CD14-positive monocyte (primary cell): ENCODE measurements at regions not wholly inside any gene's neighbourhood (a gene's known extent, or its start where the extent isn't known, plus 50 kb on each side); places are given as distances from the start of the nearest gene placed in this dataset.
"Not testable (repeated sequence)": the region's sequence is repeated elsewhere in the genome, so short reads cannot be mapped to it uniquely, and the experiment has no call there.

ENCODE experiments used
- DNase-seq, 3 donors: peaks; one replicate each; pipeline ENCODE4 v3.0.0-alpha.2; 2011 to 2022
- H2AFZ ChIP-seq: 2 replicates; pipeline ENCODE4 v1.6.0; 2012; ENCODE audit warnings: mild to moderate bottlenecking, low read depth, low read length, inconsistent platforms; ENCODE audit not compliant: insufficient read depth, poor library complexity, severe bottlenecking
- H3K27ac ChIP-seq, 2 donors: 1 replicate in 1 of 2; 2 replicates in 1 of 2; pipeline ENCODE4 v1.5.1; 2012 to 2013; ENCODE audit warnings: low read length in 2 of 2, control low read depth in 1 of 2, inconsistent platforms in 1 of 2, low read depth in 1 of 2, mild to moderate bottlenecking in 1 of 2
- H3K27me3 ChIP-seq, 2 donors: one replicate each; pipeline versions ENCODE4 v1.6.0 to v1.6.1; 2011 to 2013; ENCODE audit warnings: low read length in 2 of 2; ENCODE audit not compliant: control insufficient read depth in 2 of 2, insufficient read depth in 2 of 2
- H3K36me3 ChIP-seq, 2 donors: replicated peaks in 1 of 2; 1 replicate in 1 of 2; 2 replicates in 1 of 2; pipeline versions ENCODE4 v1.5.1 to v1.6.1; 2012 to 2013; ENCODE audit warnings: low read length in 2 of 2, control low read depth in 1 of 2, inconsistent platforms in 1 of 2, mild to moderate bottlenecking in 1 of 2; ENCODE audit not compliant: insufficient read depth in 2 of 2, control insufficient read depth in 1 of 2
- H3K4me1 ChIP-seq, 2 donors: 1 replicate in 1 of 2; 2 replicates in 1 of 2; pipeline versions ENCODE4 v1.5.1 to v1.6.1; 2012 to 2013; ENCODE audit warnings: low read length in 2 of 2, control low read depth in 1 of 2, inconsistent platforms in 1 of 2, mild to moderate bottlenecking in 1 of 2, moderate library complexity in 1 of 2; ENCODE audit not compliant: insufficient read depth in 2 of 2, control insufficient read depth in 1 of 2
- H3K4me2 ChIP-seq: replicated peaks from 2 replicates; pipeline ENCODE3; 2012; ENCODE audit warnings: low read length, moderate library complexity, mild to moderate bottlenecking; ENCODE audit not compliant: poor library complexity, severe bottlenecking; ENCODE audit errors: extremely low read depth
- H3K4me3 ChIP-seq, 3 experiments: fragments of 200-600 bp in 1 of 3; sonication (generic) in 1 of 3; replicated peaks in 1 of 3; 1 replicate in 2 of 3; 2 replicates in 1 of 3; pipeline ENCODE4 v1.5.1; 2011 to 2013; ENCODE audit warnings: low read length in 3 of 3, mild to moderate bottlenecking in 3 of 3, control low read depth in 2 of 3, low read depth in 2 of 3, inconsistent platforms in 1 of 3, moderate library complexity in 1 of 3
- H3K79me2 ChIP-seq: 2 replicates; pipeline ENCODE4 v1.6.0; 2012; ENCODE audit warnings: mild to moderate bottlenecking, control low read depth, inconsistent platforms, low read length, moderate library complexity; ENCODE audit not compliant: insufficient read depth
- H3K9ac ChIP-seq: 2 replicates; pipeline ENCODE4 v1.6.0; 2017; ENCODE audit warnings: low read length, mild to moderate bottlenecking; ENCODE audit not compliant: insufficient read depth, poor library complexity, severe bottlenecking
- H3K9me3 ChIP-seq, 2 donors: replicated peaks in 1 of 2; 1 replicate in 1 of 2; 2 replicates in 1 of 2; pipeline versions ENCODE4 v1.5.1 to v1.6.1; 2012 to 2013; ENCODE audit warnings: low read length in 2 of 2, control low read depth in 1 of 2; ENCODE audit not compliant: control insufficient read depth in 1 of 2, insufficient read depth in 1 of 2
- H4K20me1 ChIP-seq: 2 replicates; pipeline ENCODE4 v1.6.0; 2012; ENCODE audit warnings: mild to moderate bottlenecking, low read length, control low read depth, moderate library complexity; ENCODE audit not compliant: insufficient read depth
- H3K27ac Mint-ChIP-seq, 7 donors: one replicate each; pipeline ENCODE4 v1.8.0; 2020; ENCODE audit warnings: mild to moderate bottlenecking in 7 of 7, mixed read lengths in 7 of 7, moderate library complexity in 6 of 7, inconsistent platforms in 2 of 7
- H3K27me3 Mint-ChIP-seq, 3 donors: one replicate each; pipeline ENCODE4 v1.8.0; 2021 to 2022; ENCODE audit warnings: low read depth in 3 of 3, mild to moderate bottlenecking in 3 of 3, mixed read lengths in 3 of 3, moderate library complexity in 3 of 3, inconsistent platforms in 1 of 3
- H3K36me3 Mint-ChIP-seq, 2 donors: one replicate each; pipeline ENCODE4 v1.8.0; 2020; ENCODE audit warnings: mixed read lengths in 2 of 2, inconsistent platforms in 1 of 2, mild to moderate bottlenecking in 1 of 2
- H3K4me1 Mint-ChIP-seq: one replicate; pipeline ENCODE4 v1.8.0; 2020; ENCODE audit warnings: mild to moderate bottlenecking, mixed read lengths
- H3K4me3 Mint-ChIP-seq, 2 donors: one replicate each; pipeline ENCODE4 v1.8.0; 2020; ENCODE audit warnings: mild to moderate bottlenecking in 2 of 2, mixed read lengths in 2 of 2, moderate library complexity in 1 of 2
- H3K9me3 Mint-ChIP-seq, 7 donors: one replicate each; pipeline ENCODE4 v1.8.0; 2020 to 2022; ENCODE audit warnings: mixed read lengths in 7 of 7, mild to moderate bottlenecking in 6 of 7, moderate library complexity in 6 of 7, inconsistent platforms in 2 of 7
- WGBS: methylation state at CpG from one replicate; pipeline ENCODE4 v1.1.5; 2013; ENCODE audit warnings: missing lambda C conversion rate; ENCODE audit not compliant: insufficient coverage; 5-methylcytosine and 5-hydroxymethylcytosine counted together
- intact Hi-C, 2 donors: fragments of 100-400 bp; cut with micrococcal nuclease; formaldehyde crosslinking; loops; one replicate each; pipeline versions ENCODE4 v1.15.0 to v1.15.1; 2023
- TF ChIP-seq, protein P1 (sequence below): fragments of 200-600 bp; IDR thresholded peaks from one replicate; pipeline ENCODE4 v1.8.0; 2022; ENCODE audit warnings: antibody characterized with exemption, mild to moderate bottlenecking

DNA sequence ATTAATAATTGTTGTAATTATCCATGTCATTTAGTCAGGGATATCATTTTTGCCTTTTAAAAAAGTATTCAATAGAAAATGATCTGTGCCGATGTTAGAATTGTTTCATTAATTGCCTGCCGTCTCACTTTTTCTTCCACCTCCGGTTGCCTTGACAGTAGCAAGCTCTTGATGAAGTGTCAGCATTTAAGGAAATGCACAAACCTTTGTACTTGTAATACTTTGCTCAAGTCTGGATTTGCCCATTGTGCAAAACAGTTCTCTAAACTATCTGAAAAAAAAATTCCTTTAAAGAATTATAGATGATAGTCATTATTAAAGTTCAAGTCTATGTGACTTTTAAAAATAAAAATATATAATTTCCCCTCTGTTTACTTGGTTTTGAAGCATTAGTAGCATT is 619.7 kb downstream of the GATA3 start:
- no peaks in the 10 kb centered on the region for H4K20me1 ChIP-seq
- H3K27ac ChIP-seq = no peak overlapping the region
- peaks cover 0 to 12% of the 10 kb centered on the region in 2 donors for H3K9me3 ChIP-seq
- Mint-ChIP-seq H3K4me1 (no peaks in the 10 kb centered on the region), H3K27me3 (peaks cover 0 to 5% (median 0%) of the 10 kb centered on the region in 3 donors), H3K27ac (no peak overlapping the region), H3K4me3 (no peak overlapping the region), H3K9me3 (peaks cover under 1 to 8% (median 2%) of the 10 kb centered on the region in 7 donors), H3K36me3 (no peaks in the 10 kb centered on the region)
- no peak overlapping the region for H3K9ac ChIP-seq
- TF ChIP-seq, protein P1, sequence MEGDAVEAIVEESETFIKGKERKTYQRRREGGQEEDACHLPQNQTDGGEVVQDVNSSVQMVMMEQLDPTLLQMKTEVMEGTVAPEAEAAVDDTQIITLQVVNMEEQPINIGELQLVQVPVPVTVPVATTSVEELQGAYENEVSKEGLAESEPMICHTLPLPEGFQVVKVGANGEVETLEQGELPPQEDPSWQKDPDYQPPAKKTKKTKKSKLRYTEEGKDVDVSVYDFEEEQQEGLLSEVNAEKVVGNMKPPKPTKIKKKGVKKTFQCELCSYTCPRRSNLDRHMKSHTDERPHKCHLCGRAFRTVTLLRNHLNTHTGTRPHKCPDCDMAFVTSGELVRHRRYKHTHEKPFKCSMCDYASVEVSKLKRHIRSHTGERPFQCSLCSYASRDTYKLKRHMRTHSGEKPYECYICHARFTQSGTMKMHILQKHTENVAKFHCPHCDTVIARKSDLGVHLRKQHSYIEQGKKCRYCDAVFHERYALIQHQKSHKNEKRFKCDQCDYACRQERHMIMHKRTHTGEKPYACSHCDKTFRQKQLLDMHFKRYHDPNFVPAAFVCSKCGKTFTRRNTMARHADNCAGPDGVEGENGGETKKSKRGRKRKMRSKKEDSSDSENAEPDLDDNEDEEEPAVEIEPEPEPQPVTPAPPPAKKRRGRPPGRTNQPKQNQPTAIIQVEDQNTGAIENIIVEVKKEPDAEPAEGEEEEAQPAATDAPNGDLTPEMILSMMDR = no peak
- no peak overlapping the region for H3K4me2 ChIP-seq
- no peak for DNase-seq
- no peaks in the 10 kb centered on the region for H3K36me3 ChIP-seq
- H3K4me3 ChIP-seq = no peak overlapping the region
- H3K27me3 ChIP-seq = no peaks in the 10 kb centered on the region
- WGBS = 57% methylated on average over 2 of the region's 3 CpGs
- H2AFZ ChIP-seq = no peak overlapping the region
- no peaks in the 10 kb centered on the region for H3K79me2 ChIP-seq
- no peaks in the 10 kb centered on the region for H3K4me1 ChIP-seq
- intact Hi-C loops = no loop called here

DNA sequence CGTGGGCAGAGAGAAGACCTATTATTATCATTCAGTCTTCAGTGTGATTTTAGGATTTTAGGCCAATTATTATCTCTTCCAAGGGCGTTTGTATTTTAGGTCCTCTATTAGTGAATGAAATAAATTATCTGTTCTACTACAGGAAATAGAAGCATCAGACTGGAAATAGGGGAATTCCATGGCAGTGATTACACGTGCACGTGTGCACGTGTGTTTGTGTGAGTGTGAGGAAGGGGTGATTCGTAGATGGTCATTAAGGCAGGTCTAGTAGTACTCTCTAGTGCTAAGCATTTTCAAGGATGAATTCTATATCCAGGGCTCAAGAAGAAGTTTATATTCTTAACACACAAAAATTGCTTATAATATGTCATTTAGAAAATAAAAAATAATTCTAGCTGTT is 623.2 kb downstream of the GATA3 start:
- no CpG with 5 or more reads among the region's 6 CpGs for WGBS
- intact Hi-C loops = no loop called here
- Histone ChIP-seq H3K4me2 (no peak overlapping the region), H3K79me2 (no peaks in the 10 kb centered on the region), H3K27me3 (no peaks in the 10 kb centered on the region), H3K27ac (no peak overlapping the region), H3K36me3 (no peaks in the 10 kb centered on the region), H2AFZ (no peak overlapping the region), H3K9me3 (peaks cover 3 to 22% of the 10 kb centered on the region in 2 donors), H3K4me1 (no peaks in the 10 kb centered on the region), H3K4me3 (no peak overlapping the region), H3K9ac (no peak overlapping the region), H4K20me1 (no peaks in the 10 kb centered on the region)
- DNase-seq = no peak
- peaks cover 0 to 2% (median 0%) of the 10 kb centered on the region in 3 donors for H3K27me3 Mint-ChIP-seq
- H3K4me3 Mint-ChIP-seq = no peak overlapping the region
- H3K9me3 Mint-ChIP-seq = peaks cover 5 to 13% (median 7%) of the 10 kb centered on the region in 7 donors
- no peaks in the 10 kb centered on the region for H3K4me1 Mint-ChIP-seq
- TF ChIP-seq, protein P1 = no peak
- H3K27ac Mint-ChIP-seq = no peak overlapping the region
- no peaks in the 10 kb centered on the region for H3K36me3 Mint-ChIP-seq

DNA sequence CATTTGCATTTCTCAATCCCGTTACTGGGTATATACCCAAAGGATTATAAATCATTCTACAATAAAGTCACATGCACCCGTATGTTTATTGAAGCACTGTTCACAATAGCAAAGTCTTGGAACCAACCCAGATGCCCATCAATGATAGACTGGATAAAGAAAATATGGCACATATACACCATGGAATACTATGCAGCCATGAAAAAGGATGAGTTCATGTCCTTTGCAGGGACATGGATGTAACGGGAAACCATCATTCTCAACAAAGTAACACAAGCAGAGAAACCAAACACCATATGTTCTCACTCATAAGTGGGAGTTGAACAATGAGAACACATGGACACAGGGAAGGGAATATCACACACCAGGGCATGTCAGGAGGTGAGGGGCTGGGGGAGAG is 630.4 kb downstream of the GATA3 start:
- H2AFZ ChIP-seq, H3K4me1 Mint-ChIP-seq, intact Hi-C loops, H3K36me3 Mint-ChIP-seq, H3K9ac ChIP-seq, H3K36me3 ChIP-seq, H3K4me1 ChIP-seq, H3K79me2 ChIP-seq, H3K27ac ChIP-seq, DNase-seq, H3K27me3 ChIP-seq, H4K20me1 ChIP-seq, H3K4me2 ChIP-seq, H3K4me3 ChIP-seq, H3K4me3 Mint-ChIP-seq, H3K27me3 Mint-ChIP-seq: not testable (repeated sequence)
- peaks cover 2 to 13% (median 6%) of the 10 kb centered on the region in 7 donors for H3K9me3 Mint-ChIP-seq
- WGBS = 100% methylated on average over 2 of the region's 3 CpGs
- peak overlapping the region in 1 of 7 donors; percentile 24 for H3K27ac Mint-ChIP-seq
- peaks cover 3 to 16% of the 10 kb centered on the region in 2 donors for H3K9me3 ChIP-seq
